ELR (cell line): ENCODE measurements at regions not wholly inside any gene's neighbourhood (a gene's known extent, or its start where the extent isn't known, plus 50 kb on each side); places are given as distances from the start of the nearest gene placed in this dataset.
"Not testable (repeated sequence)": the region's sequence is repeated elsewhere in the genome, so short reads cannot be mapped to it uniquely, and the experiment has no call there.

Experiments
- DNase-seq: peaks from one replicate; pipeline ENCODE4 v3.0.0-alpha.2; 2015; ENCODE audit warnings: low read depth

DNA sequence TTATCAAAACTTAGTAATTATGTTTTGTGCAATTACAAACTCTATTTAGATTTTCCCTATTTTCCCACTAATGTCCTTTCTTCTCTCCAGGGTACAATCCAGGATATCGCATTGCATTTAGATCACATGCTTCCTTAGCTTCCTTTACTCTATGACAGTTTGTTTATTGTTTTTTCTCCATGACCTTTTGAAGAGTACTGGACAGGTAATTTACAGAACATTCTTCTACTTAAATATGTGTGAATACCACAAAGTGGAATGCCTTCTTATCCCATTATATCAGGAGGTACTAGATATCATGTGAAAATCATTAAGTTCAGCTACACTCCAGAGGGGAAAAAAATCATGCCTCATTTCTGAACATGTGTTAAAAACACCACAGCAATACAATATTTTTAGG, 776.6 kb upstream of the CDH9 start:
- DNase-seq = no peak

- no peak for DNase-seq
Observed at GRCh38 chr5:27814286-27814685, 775.9 kb upstream of the CDH9 start.

DNA sequence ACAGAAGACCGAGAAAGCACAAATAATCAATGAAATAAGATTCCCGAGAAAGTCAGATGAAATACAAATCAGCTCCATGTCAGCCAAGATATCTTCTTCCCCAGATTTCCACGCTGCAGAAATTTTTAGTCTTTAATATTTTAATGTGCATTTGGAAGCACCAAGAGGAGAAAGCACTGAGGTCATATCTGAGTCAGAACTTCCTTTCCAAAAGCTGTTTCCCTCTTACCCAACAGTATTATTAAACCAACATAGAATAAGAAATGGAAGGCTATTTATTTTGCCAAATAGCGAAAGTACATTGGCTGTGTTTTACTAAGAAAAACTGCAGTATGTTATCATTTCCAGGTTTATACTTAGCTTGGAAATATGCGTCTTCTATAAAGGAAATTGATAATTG, 772.1 kb upstream of the CDH9 start:
- DNase-seq = peak; percentile 30

GRCh38 chr5:27797220-27797619, 758.8 kb upstream of the CDH9 start:
- no peak for DNase-seq

DNA sequence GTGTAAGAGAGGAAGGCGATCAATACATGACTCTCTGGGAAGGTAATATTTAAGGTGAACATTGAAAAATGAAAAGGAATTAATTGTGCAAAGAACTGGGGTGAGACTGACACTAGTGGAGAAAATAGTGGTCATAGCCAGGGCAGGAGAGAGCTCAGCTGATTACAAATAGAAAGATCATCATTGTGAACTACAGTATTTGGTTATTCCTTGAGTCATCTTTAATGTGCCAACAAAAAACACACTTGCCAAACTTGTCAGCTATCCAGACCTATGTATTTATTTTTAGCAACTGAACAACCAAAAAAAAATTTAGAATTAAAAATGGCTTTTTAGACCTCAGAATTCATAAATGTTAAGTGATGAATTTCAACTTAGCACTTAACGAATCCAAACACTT, 749.8 kb upstream of the CDH9 start:
- DNase-seq = no peak

DNA sequence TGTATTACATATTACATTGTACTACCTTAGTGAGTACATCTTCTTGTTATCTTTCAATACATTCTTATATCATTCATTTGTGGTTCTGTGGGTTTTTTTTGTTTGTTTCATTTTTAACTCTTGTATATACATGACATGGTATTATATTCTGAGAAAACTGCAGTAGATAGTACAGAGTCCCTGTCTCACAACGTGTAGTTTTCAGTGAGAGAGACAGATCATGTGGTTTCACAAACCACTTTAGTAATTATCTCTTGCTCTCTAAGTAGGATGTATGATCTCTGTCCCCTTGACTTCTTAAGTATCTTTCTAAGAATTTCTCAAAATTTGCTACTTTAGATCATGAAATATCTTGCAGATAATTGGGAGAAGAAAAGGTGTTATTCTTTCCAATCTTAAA, 745.9 kb upstream of the CDH9 start:
- DNase-seq = no peak

DNA sequence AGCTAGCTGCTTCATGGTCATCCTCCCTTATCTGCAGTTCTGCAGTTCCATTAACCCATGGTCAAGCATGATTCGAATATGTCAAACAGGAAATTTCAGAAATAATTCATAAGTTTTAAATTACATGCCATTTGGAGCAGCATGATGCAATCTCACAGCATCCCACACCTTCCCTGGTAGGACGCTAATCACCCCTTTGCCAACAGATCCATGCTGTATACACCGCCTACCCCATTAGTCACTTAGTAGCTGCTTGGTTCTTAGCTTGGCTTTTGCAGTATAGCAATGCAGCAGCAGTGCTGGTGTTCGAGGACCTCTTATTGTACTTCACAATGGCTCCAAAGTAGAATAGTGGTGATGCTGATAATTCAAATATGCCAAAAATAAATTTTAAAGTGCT, 739.7 kb upstream of the CDH9 start:
- no peak for DNase-seq

DNA sequence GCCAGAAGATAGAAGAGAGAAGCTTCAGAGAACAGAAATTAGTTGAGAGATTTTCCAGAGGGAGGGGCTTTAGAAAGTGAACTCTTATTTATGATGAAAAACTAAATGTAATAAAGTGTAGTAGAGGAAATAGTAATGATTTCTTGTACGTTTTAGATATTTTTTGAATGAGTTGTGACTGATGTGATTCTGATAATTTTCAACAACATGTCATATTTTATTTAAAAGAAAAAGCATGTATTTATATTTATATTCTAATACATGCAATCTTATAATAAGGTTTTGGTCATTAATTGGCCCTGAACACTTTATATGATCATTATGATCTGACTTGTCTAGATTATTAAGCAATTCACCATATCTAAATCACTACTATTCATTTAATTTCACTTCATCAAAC, 735.2 kb upstream of the CDH9 start:
- no peak for DNase-seq

DNA sequence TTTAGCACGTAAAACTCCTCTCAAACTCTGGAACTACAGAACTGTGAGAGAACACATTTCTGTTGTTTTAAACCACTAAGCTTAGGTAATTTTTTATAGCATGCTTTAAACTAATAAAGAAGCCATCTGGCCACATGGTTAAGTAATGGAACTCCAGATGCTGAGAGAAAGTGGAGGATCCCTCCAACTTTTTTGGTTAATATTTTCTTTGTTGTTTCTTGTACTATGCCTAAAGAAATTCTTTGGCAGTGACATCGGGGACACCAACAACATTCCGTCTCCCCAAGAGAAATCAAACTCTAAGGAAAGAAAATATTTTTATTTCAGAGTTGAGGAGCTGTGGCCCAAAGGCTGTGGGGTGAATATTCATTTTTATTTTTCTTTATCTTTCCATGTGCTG, 734.8 kb upstream of the CDH9 start:
- no peak for DNase-seq

GRCh38 chr5:27769748-27770402, 731.5 kb upstream of the CDH9 start:
- DNase-seq = no peak

DNA sequence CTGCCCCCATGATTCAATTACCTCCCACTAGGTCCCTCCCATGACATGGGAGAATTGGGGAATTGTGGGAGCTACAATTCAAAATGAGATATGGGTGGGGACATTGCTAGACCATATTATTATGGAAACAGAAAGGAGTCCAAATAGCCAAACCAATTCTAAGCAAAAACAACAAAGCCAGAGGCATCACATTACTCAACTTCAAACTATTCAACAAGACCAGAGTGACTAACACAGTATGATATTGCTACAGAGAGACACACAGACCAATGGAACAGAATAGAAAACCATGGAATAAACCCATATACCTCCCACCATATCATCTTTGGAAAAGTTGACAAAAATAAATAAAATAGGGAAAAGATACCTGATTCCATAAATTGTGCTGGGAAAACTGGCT, 710.5 kb upstream of the CDH9 start:
- peak; percentile 15 for DNase-seq

- not testable (repeated sequence) for DNase-seq
Observed at GRCh38 chr5:27743383-27743979, 705.1 kb upstream of the CDH9 start.

- DNase-seq = no peak
Observed at GRCh38 chr5:27742805-27743204, 704.4 kb upstream of the CDH9 start.

DNA sequence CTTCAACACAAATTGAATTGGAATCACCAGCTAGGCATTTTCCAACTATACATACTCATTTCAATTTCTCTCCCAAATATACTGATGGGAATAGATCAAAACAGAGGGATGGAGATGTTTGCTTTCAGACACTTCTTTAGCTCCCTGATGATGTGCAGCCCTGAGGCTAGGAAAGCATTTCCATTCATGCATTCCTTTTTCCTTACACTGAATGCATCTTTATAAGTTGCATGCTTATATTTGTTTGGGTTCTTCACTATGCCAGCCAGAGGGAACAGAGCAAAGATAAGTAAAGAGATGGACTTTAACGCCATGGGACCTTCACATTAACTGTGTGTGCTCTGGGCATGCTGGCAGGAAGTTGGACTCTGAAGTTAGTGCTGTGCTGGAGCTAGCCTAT, 696.5 kb upstream of the CDH9 start:
- DNase-seq = no peak

GRCh38 chr5:27733237-27733636, 694.9 kb upstream of the CDH9 start:
- no peak for DNase-seq

DNA sequence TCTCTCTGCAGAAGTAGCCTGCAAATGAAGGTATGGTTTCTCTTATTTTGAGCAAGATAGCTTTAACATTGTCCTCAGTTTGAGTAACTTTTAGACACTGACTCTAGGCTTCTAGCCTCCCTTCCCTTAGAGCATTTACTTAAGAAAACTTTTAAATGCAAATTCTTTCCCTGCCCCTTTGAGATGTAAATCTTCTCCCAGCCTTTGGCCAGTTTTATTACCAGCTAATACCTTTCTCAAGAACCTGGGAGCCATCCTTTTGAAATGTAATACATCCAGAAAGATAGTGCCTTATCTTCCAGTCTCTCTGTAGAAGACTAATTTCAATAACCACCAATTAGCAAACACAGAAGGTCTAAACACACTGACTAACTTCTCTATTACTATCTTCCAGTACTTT, 688.9 kb upstream of the CDH9 start:
- no peak for DNase-seq

GRCh38 chr5:27722337-27722736, 684.0 kb upstream of the CDH9 start:
- no peak for DNase-seq

GRCh38 chr5:27708534-27708933, 670.1 kb upstream of the CDH9 start:
- DNase-seq = peak; percentile 54

DNA sequence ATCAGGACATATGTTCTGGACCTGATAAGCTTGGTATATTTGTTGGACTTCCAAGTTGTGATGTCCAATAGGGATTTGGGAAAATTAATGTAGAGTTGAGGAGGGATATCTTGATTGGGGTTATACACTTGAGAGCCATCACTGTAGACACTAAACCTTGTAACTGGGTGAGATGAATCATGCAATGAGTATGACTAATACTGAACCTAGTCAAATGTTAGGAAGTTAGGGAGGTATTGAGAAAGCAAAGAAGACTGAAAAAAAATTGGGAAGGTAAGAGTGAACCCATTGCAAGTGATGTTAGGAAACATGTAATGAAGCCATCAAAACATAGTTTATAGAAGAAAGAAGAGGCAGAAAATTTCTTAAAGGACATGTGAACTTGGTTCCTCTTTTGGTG, 668.4 kb upstream of the CDH9 start:
- peak; percentile 44 for DNase-seq

GRCh38 chr5:27705661-27706060, 667.3 kb upstream of the CDH9 start:
- no peak for DNase-seq

DNA sequence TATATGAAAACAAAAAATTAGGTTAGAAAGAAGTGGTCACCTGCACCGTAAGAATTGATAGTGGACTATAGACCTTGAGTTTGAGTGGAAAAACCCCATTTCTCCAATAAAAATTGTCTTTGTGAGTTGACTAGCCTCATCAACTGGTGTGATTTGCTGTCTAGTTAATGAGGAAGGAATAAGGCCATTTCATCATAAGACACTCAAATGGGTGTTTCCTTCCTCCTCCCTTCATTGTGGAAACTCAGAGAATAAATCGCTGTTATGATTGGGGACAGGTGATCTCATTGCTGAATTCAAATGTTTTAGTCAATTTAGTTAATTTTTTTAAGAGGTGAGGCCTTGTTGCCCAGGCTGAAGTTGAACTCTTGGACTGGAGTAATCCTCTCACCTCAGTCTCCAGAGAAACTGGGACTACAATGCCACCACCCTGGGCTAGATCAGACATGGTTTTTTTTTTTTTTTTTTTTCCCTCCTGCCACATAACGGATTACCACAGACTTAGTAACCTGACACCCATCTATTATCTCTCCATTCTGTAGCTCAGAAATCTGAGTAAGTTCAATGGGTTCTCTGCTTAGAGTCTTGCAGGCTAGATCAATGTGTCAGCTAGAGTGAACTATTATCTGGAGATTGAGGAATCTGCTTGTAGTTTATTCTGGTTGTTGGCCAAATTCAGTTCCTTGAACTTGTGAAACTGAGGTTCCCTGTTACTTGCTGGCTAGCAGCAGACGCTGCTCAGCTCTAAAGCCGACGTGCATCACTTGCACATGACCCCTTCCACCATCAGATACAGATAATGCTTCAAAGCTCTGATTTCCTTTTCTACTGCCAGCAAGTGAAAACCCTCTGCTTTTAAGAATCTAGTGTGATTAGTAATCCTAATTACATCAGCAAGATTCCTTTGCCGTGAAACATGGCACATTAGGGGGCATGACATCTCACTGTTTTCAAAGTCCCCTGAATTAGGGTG, 663.8 kb upstream of the CDH9 start:
- DNase-seq = peak; percentile 35

- no peak for DNase-seq
Observed at GRCh38 chr5:27700526-27700925, 662.1 kb upstream of the CDH9 start.

GRCh38 chr5:27682600-27682999, 644.2 kb upstream of the CDH9 start:
- peak; percentile 2 for DNase-seq
